NB4 (cell line): ENCODE measurements at regions not wholly inside any gene's neighbourhood (a gene's known extent, or its start where the extent isn't known, plus 50 kb on each side); places are given as distances from the start of the nearest gene placed in this dataset.

Source experiments
- DNase-seq: peaks from one replicate; pipeline ENCODE4 v3.0.0; 2010; ENCODE audit warnings: low read depth
- H3K4me3 ChIP-seq: one replicate; pipeline ENCODE4 v1.5.1; 2011; ENCODE audit warnings: mild to moderate bottlenecking, low read depth, low read length, moderate library complexity
- MYC ChIP-seq: IDR thresholded peaks from 2 replicates; pipeline ENCODE4 v1.6.1; 2011; ENCODE audit warnings: low read depth, low read length
- POLR2A ChIP-seq: IDR thresholded peaks from 2 replicates; pipeline ENCODE4 v1.6.1; 2011; ENCODE audit warnings: mild to moderate bottlenecking; ENCODE audit not compliant: insufficient read length; ENCODE audit errors: extremely low read depth
- TF ChIP-seq, protein P1 (sequence below): IDR thresholded peaks from 2 replicates; pipeline ENCODE4 v1.6.1; 2011; ENCODE audit warnings: low read depth, low read length
- TF ChIP-seq, protein P2 (sequence below): IDR thresholded peaks from one replicate; pipeline ENCODE4 v1.5.1; 2012; ENCODE audit warnings: low read depth, low read length

DNA sequence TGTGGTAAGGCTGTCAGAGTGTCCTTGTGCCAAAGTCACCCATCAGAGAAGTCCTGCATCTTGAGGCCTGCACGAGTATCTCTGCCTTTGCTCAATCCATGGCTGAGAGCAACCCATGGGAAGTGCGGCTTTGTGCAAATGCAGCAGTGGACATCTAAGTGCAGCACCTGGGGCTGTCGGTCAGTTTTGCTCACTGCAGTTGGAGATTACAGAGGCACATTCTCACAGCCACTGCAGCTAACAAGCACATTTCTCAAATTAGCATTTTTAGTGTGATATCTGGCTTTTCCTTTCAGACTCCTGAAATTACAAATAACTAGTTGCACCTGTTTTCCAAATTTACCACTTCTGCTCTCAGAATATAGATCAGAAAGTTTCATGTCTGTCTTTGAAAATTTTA is 81.5 kb upstream of the DAZL start:
- no peak for DNase-seq
- TF ChIP-seq POLR2A, result no peak
- TF ChIP-seq, protein P1, sequence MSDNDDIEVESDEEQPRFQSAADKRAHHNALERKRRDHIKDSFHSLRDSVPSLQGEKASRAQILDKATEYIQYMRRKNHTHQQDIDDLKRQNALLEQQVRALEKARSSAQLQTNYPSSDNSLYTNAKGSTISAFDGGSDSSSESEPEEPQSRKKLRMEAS, result no peak
- TF ChIP-seq, protein P2, sequence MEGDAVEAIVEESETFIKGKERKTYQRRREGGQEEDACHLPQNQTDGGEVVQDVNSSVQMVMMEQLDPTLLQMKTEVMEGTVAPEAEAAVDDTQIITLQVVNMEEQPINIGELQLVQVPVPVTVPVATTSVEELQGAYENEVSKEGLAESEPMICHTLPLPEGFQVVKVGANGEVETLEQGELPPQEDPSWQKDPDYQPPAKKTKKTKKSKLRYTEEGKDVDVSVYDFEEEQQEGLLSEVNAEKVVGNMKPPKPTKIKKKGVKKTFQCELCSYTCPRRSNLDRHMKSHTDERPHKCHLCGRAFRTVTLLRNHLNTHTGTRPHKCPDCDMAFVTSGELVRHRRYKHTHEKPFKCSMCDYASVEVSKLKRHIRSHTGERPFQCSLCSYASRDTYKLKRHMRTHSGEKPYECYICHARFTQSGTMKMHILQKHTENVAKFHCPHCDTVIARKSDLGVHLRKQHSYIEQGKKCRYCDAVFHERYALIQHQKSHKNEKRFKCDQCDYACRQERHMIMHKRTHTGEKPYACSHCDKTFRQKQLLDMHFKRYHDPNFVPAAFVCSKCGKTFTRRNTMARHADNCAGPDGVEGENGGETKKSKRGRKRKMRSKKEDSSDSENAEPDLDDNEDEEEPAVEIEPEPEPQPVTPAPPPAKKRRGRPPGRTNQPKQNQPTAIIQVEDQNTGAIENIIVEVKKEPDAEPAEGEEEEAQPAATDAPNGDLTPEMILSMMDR, result no peak
- no peak for TF ChIP-seq MYC
- no peak overlapping the region for H3K4me3 ChIP-seq

DNA sequence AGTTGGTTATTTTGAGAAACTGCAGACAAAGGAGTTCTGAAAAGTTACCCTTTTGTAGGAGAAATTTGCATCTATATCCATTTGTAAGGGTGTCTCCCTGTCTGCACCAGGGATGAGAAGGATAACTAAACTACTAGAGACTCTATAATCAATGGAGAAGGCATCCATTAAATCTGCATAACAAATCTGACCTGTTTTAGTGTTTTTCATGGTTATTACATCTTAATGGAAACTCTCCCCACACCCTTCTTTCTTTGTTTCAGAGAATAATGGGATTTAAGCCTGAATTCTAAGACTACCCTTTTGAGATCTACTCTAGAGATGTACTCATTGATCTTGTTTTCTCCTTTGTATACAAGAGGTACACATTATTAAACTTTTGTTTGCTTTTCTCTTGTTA is 82.0 kb upstream of the DAZL start:
- TF ChIP-seq, protein P1, result no peak
- TF ChIP-seq POLR2A, result no peak
- no peak for TF ChIP-seq MYC
- TF ChIP-seq, protein P2, result no peak
- H3K4me3 ChIP-seq, result no peak overlapping the region
- DNase-seq, result no peak

DNA sequence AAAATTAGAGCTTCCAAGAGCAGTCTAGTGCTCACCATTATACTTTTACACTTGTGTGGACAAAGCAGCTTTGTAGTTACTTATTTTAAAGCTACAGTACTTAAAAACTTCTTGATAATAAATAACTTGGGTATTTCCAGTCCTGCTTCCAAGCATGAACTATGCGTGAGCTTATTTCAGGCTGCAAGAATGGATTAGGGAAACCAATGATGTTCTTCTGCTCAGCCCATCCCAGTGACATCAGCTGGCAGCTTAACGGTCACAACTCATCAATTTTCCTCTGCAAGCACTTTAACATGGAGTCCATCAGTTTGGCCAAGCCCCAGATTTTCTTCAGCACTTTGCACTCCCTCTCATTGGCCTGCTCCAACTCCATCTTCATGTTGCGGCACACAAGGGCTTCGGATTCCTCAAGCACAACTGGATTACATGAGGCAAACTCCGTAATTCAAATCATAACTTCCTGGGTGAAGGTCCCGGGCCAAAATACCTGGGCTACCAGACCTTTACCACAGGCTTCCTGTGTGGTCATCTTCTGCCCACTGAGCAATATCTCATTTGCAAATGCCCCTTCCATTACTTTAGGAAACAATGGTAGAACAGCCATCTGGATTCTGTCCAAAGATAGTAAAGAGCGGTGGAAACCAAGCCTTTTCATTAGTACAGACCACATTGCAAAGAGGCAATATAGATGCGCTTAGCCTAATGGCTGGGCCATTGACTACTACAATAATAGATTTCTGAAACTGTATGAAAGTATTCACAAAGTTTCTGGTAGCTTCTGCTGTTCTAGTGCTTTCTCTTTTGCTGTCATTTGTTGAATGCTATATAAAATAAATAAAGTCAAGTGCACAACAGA is 87.5 kb upstream of the DAZL start:
- no peak overlapping the region for H3K4me3 ChIP-seq
- DNase-seq, result no peak
- TF ChIP-seq, protein P2, result no peak
- TF ChIP-seq POLR2A (no peak), MYC (no peak)
- TF ChIP-seq, protein P1, result no peak

DNA sequence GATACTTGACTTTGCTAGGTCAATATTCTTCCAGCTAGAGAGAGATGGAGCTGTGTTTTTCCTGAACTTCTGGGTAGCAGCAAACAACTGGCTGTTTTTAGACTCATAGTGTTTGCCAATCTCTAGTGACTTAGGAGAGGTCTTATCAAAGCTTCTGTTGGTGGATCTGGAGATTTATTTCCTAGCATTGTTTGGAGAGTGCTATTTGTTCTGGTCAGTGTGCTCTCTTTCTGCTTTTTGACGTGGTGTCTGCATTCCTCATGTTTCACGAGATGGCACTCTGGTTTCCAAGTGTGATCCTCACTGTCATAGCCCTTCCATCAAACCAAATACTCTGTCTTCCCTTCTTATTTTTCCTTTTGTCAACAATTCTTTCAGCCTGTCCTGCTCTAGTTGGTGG is 88.6 kb upstream of the DAZL start:
- DNase-seq, result no peak
- TF ChIP-seq MYC (no peak), POLR2A (no peak)
- TF ChIP-seq, protein P2, result no peak
- TF ChIP-seq, protein P1, result no peak
- no peak overlapping the region for H3K4me3 ChIP-seq

DNA sequence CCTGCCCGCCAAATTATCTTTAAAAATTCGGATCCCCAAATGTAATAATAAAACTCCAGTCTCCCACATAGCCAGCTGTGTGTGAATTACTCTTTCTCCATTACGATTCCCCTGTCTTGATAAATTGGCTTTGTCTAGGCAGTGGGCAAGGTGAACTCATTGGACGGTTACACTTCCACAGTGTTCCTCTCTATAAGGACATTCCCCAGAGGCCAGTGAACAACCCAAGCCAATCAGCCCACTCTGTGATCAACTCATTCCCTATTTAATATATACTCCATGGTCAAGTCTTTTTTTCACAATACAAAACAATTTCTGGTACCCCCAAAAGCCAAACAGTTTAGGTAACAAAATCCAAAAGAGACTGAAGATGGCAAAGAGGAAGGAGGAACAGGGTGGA is 90.5 kb upstream of the DAZL start:
- no peak overlapping the region for H3K4me3 ChIP-seq
- TF ChIP-seq, protein P2, result no peak
- TF ChIP-seq, protein P1, result no peak
- TF ChIP-seq POLR2A (no peak), MYC (no peak)
- no peak for DNase-seq
